Adrenal gland (tissue), 9 donors: ENCODE measurements at regions not wholly inside any gene's neighbourhood (a gene's known extent, or its start where the extent isn't known, plus 50 kb on each side); places are given as distances from the start of the nearest gene placed in this dataset.

ENCODE experiments used
- DNase-seq, 7 donors: peaks; one replicate each; pipeline ENCODE4 v3.0.0-alpha.2; 2019 to 2020
- H3K27ac ChIP-seq, 5 donors: fragments of 200-600 bp; sonication (generic) in 4 of 5; 1 replicate in 3 of 5; 2 replicates in 2 of 5; pipeline versions ENCODE4 v1.5.1 to v1.8.0; 2016 to 2020; ENCODE audit warnings: mild to moderate bottlenecking in 1 of 5
- H3K27me3 ChIP-seq: fragments of 200-600 bp; 2 replicates; pipeline ENCODE4 v1.8.0; 2021
- H3K36me3 ChIP-seq, 2 donors: fragments of 200-600 bp; replicated peaks in 1 of 2; 1 replicate in 1 of 2; 2 replicates in 1 of 2; pipeline versions ENCODE4 v1.5.1 to v1.8.0; 2018 to 2022
- H3K4me1 ChIP-seq, 2 donors: fragments of 200-600 bp; replicated peaks in 1 of 2; 1 replicate in 1 of 2; 2 replicates in 1 of 2; pipeline versions ENCODE4 v1.5.1 to v1.8.0; 2018 to 2021
- H3K4me3 ChIP-seq, 4 donors: fragments of 200-600 bp; sonication (generic) in 3 of 4; one replicate each; pipeline ENCODE4 v1.5.1; 2016 to 2018
- H3K9me3 ChIP-seq, 3 donors: fragments of 200-600 bp; sonication (generic) in 1 of 3; replicated peaks in 1 of 3; 1 replicate in 2 of 3; 2 replicates in 1 of 3; pipeline versions ENCODE4 v1.5.1 to v1.8.0; 2016 to 2021
- POLR2A ChIP-seq, 2 donors: fragments of 450-650 bp; IDR thresholded peaks; one replicate each; pipeline ENCODE4 v1.6.1; 2017; ENCODE audit warnings: antibody characterized with exemption in 2 of 2, mild to moderate bottlenecking in 2 of 2, moderate library complexity in 1 of 2
- WGBS, 4 donors: extraction: QIAGEN DNeasy Blood & Tissue Kit in 2 of 4; methylation state at CpG; one replicate each; pipeline versions ENCODE4 v1.1.5 to v1.1.7; 2013 to 2017; 5-methylcytosine and 5-hydroxymethylcytosine counted together
- intact Hi-C, 2 donors: fragments of 100-400 bp; cut with DNase I; formaldehyde crosslinking; loops; one replicate each; pipeline versions ENCODE4 v1.14.1 to v1.15.0; 2022 to 2023
- TF ChIP-seq, protein P1 (sequence below), 6 experiments: fragments of 450-650 bp in 4 of 6; fragments of 200-600 bp in 2 of 6; sonication (generic) in 1 of 6; IDR thresholded peaks; 1 replicate in 5 of 6; 2 replicates in 1 of 6; pipeline versions ENCODE4 v1.5.1 to v1.8.0; 2016 to 2021; ENCODE audit warnings: antibody characterized with exemption in 6 of 6, mild to moderate bottlenecking in 2 of 6, moderate library complexity in 1 of 6
- donor health status: healthy with polysubstance abuse.
- donor health status: Bipolar disorder and iron deficiency.
- donor health status: DM: yes; HTN: yes; CAD: no.
- donor health status: DM: no; HTN: no; CAD: no.
- donor health status: DM: no; HTN: no; CAD: no.

- DNase-seq, result no peak
- intact Hi-C loops, result no loop called here
Observed at GRCh38 chr16:86700046-86700945, 121.9 kb downstream of the FOXL1 start.

GRCh38 chr16:86701286-86701975 is 123.1 kb downstream of the FOXL1 start:
- no peaks in the 10 kb centered on the region for H3K9me3 ChIP-seq
- no peak overlapping the region for H3K4me3 ChIP-seq
- H3K27ac ChIP-seq, result no peak overlapping the region
- no peaks in the 10 kb centered on the region for H3K36me3 ChIP-seq
- TF ChIP-seq, protein P1, sequence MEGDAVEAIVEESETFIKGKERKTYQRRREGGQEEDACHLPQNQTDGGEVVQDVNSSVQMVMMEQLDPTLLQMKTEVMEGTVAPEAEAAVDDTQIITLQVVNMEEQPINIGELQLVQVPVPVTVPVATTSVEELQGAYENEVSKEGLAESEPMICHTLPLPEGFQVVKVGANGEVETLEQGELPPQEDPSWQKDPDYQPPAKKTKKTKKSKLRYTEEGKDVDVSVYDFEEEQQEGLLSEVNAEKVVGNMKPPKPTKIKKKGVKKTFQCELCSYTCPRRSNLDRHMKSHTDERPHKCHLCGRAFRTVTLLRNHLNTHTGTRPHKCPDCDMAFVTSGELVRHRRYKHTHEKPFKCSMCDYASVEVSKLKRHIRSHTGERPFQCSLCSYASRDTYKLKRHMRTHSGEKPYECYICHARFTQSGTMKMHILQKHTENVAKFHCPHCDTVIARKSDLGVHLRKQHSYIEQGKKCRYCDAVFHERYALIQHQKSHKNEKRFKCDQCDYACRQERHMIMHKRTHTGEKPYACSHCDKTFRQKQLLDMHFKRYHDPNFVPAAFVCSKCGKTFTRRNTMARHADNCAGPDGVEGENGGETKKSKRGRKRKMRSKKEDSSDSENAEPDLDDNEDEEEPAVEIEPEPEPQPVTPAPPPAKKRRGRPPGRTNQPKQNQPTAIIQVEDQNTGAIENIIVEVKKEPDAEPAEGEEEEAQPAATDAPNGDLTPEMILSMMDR (IDR thresholded peaks at IDR 0.05), result no peak
- no peak for TF ChIP-seq POLR2A (IDR thresholded peaks at IDR 0.05)
- intact Hi-C loops, result no loop called here
- H3K4me1 ChIP-seq, result no peaks in the 10 kb centered on the region
- no peaks in the 10 kb centered on the region for H3K27me3 ChIP-seq
- WGBS, 4 donors, result 85 to 94% (median 91%) methylated on average over 26 to 30 of the region's 30 CpGs
- no peak for DNase-seq

More at GRCh38 chr16:86700046-86700945, 121.9 kb downstream of the FOXL1 start:
- Histone ChIP-seq H3K27ac (no peak overlapping the region), H3K9me3 (no peaks in the 10 kb centered on the region), H3K4me3 (no peak overlapping the region), H3K36me3 (no peaks in the 10 kb centered on the region), H3K4me1 (no peaks in the 10 kb centered on the region), H3K27me3 (no peaks in the 10 kb centered on the region)
- 74 to 80% (median 78%) methylated on average over 15 to 28 of the region's 28 CpGs for WGBS, 4 donors
- no peak for TF ChIP-seq POLR2A (IDR thresholded peaks at IDR 0.05)
- TF ChIP-seq, protein P1 (IDR thresholded peaks at IDR 0.05), result no peak

DNA sequence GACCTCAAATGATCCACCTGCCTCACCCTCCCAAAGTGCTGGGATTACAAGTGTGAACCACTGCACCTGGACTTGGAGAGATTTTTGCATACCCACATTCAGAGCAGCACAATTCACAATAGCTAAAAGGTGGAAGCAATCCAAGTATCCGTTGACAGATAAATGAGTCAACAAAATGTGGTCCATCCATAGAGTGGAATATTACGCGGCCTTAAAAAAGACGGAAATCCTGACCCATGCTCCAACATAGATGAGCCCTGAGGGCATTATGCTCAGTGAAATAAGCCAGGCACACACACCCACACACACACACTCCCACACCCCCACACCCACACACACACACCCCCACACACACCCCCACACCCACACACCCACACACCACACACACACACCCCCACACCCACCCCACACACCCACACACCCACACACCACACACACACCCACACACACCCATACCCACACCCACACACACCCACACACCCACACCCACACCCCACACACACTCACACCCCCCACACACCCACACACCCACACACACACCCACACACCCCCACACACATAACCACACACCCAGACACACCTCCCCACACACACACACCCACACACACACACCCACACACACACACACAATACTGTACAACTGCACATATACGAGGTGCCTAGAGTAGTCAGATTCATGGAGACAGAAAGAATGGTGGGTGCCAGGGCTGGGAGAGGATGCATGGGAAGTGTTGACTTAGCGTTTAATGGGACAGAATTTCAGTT is 124.7 kb downstream of the FOXL1 start:
- DNase-seq, result no peak

More for the DNA sequence above, 124.7 kb downstream of the FOXL1 start:
- Histone ChIP-seq H3K27me3 (no peaks in the 10 kb centered on the region), H3K9me3 (no peaks in the 10 kb centered on the region), H3K36me3 (no peaks in the 10 kb centered on the region), H3K4me3 (no peak overlapping the region), H3K4me1 (no peaks in the 10 kb centered on the region), H3K27ac (no peak overlapping the region)
- TF ChIP-seq, protein P1 (IDR thresholded peaks at IDR 0.05), result no peak
- no peak for TF ChIP-seq POLR2A (IDR thresholded peaks at IDR 0.05)
- 83 to 89% (median 87%) methylated on average over 6 of the region's 6 CpGs for WGBS, 4 donors
- intact Hi-C loops, result no loop called here
